Stomach (tissue), 4 donors: ENCODE measurements at regions not wholly inside any gene's neighbourhood (a gene's known extent, or its start where the extent isn't known, plus 50 kb on each side); places are given as distances from the start of the nearest gene placed in this dataset.

Experiments
- CTCF ChIP-seq, 7 experiments: fragments of 450-650 bp in 4 of 7; fragments of 200-600 bp in 3 of 7; sonication (generic) in 3 of 7; IDR thresholded peaks; one replicate each; pipeline ENCODE4 v1.5.1; 2016 to 2019; ENCODE audit warnings: antibody characterized with exemption in 7 of 7, control low read depth in 2 of 7, mild to moderate bottlenecking in 1 of 7
- POLR2AphosphoS5 ChIP-seq, 3 donors: sonication (generic); formaldehyde crosslinking; IDR thresholded peaks; one replicate each; pipeline ENCODE4 v1.6.1; 2016; ENCODE audit warnings: antibody characterized with exemption in 3 of 3

GRCh38 chr3:110733045-110733444 lies 338.6 kb upstream of the NECTIN3 start:
- TF ChIP-seq CTCF (IDR thresholded peaks at IDR 0.05) = no peak
- TF ChIP-seq POLR2AphosphoS5 (IDR thresholded peaks at IDR 0.05) = no peak
